SK-N-SH treated with all-trans-retinoic acid at 6 μM for 48 hours (cell line): ENCODE measurements at regions not wholly inside any gene's neighbourhood (a gene's known extent, or its start where the extent isn't known, plus 50 kb on each side); places are given as distances from the start of the nearest gene placed in this dataset.

Experiments used
- ATAC-seq: fragments of 200-7000 bp; cut with Tn5 transposase; 3 replicates; pipeline ENCODE4 v1.9.1; 2020; ENCODE audit warnings: mild to moderate bottlenecking, moderate library complexity
- ARNTL ChIP-seq: fragments of 450-650 bp; formaldehyde crosslinking; IDR thresholded peaks from 2 replicates; pipeline ENCODE4 v1.5.0; 2020; ENCODE audit warnings: low read depth, mild to moderate bottlenecking, moderate library complexity, borderline replicate concordance
- BACH2 ChIP-seq: fragments of 250-450 bp; sonication (Bioruptor Pico); IDR thresholded peaks from 2 replicates; pipeline ENCODE4 v1.9.0; 2021; ENCODE audit warnings: mild to moderate bottlenecking, borderline replicate concordance
- CSDC2 ChIP-seq: fragments of 250-450 bp; sonication (Bioruptor Pico); IDR thresholded peaks from 2 replicates; pipeline ENCODE4 v1.5.0; 2020; ENCODE audit warnings: mild to moderate bottlenecking, moderate library complexity
- ESRRG ChIP-seq: fragments of 250-450 bp; sonication (Bioruptor Pico); IDR thresholded peaks from 2 replicates; pipeline ENCODE4 v1.6.1; 2021; ENCODE audit warnings: mild to moderate bottlenecking
- GLIS3 ChIP-seq: fragments of 250-450 bp; sonication (Bioruptor Pico); IDR thresholded peaks from 2 replicates; pipeline ENCODE4 v1.5.0; 2020; ENCODE audit warnings: mild to moderate bottlenecking, moderate library complexity
- ISL1 ChIP-seq: fragments of 250-450 bp; sonication (Bioruptor Pico); IDR thresholded peaks from 2 replicates; pipeline ENCODE4 v2.1.2; 2022; ENCODE audit warnings: mild to moderate bottlenecking, moderate library complexity
- OSR1 ChIP-seq: fragments of 250-450 bp; sonication (Bioruptor Pico); IDR thresholded peaks from 2 replicates; pipeline ENCODE4 v1.8.0; 2022; ENCODE audit warnings: moderate library complexity, mild to moderate bottlenecking, inconsistent platforms
- PPARA ChIP-seq: fragments of 250-450 bp; sonication (Bioruptor Pico); IDR thresholded peaks from 2 replicates; pipeline ENCODE4 v1.5.0; 2020; ENCODE audit warnings: mild to moderate bottlenecking, borderline replicate concordance
- RARB ChIP-seq: fragments of 250-450 bp; sonication (Bioruptor Pico); IDR thresholded peaks from 2 replicates; pipeline ENCODE4 v1.8.0; 2021; ENCODE audit warnings: mild to moderate bottlenecking, moderate library complexity
- TCF4 ChIP-seq: fragments of 250-450 bp; sonication (Bioruptor Pico); IDR thresholded peaks from 2 replicates; pipeline ENCODE4 v1.8.0; 2021; ENCODE audit warnings: mild to moderate bottlenecking, moderate library complexity, borderline replicate concordance
- TOX ChIP-seq: fragments of 250-450 bp; sonication (Bioruptor Pico); IDR thresholded peaks from 2 replicates; pipeline ENCODE4 v1.8.0; 2021; ENCODE audit warnings: mild to moderate bottlenecking, moderate library complexity, borderline replicate concordance
- ZC3H10 ChIP-seq: fragments of 250-450 bp; sonication (Bioruptor Pico); IDR thresholded peaks from 2 replicates; pipeline ENCODE4 v1.5.1; 2021; ENCODE audit warnings: mild to moderate bottlenecking, moderate library complexity
- ZFP3 ChIP-seq: fragments of 250-450 bp; sonication (Bioruptor Pico); IDR thresholded peaks from 2 replicates; pipeline ENCODE4 v1.5.0; 2020; ENCODE audit warnings: mild to moderate bottlenecking, moderate library complexity
- ZFP30 ChIP-seq: fragments of 450-650 bp; formaldehyde crosslinking; IDR thresholded peaks from 2 replicates; pipeline ENCODE4 v1.5.0; 2022; ENCODE audit warnings: mild to moderate bottlenecking, moderate library complexity
- ZNF565 ChIP-seq: fragments of 450-650 bp; formaldehyde crosslinking; conservative IDR thresholded peaks from 2 replicates; pipeline ENCODE4 v1.5.0; 2020; ENCODE audit warnings: low read depth, mild to moderate bottlenecking, moderate library complexity
- ZNF70 ChIP-seq: fragments of 450-650 bp; formaldehyde crosslinking; IDR thresholded peaks from 2 replicates; pipeline ENCODE4 v1.5.0; 2020; ENCODE audit warnings: mild to moderate bottlenecking, moderate library complexity
- ZNF8 ChIP-seq: fragments of 450-650 bp; formaldehyde crosslinking; IDR thresholded peaks from 2 replicates; pipeline ENCODE4 v1.5.0; 2020; ENCODE audit warnings: mild to moderate bottlenecking, moderate library complexity
- TF ChIP-seq, protein P1 (sequence below): fragments of 250-450 bp; sonication (Bioruptor Pico); IDR thresholded peaks from 2 replicates; pipeline ENCODE4 v1.8.0; 2021; ENCODE audit warnings: low read depth, mild to moderate bottlenecking, moderate library complexity, borderline replicate concordance
- TF ChIP-seq, protein P2 (sequence below): fragments of 250-450 bp; sonication (Bioruptor Pico); IDR thresholded peaks from 2 replicates; pipeline ENCODE4 v1.5.1; 2020; ENCODE audit warnings: low read depth, mild to moderate bottlenecking, moderate library complexity
- TF ChIP-seq, protein P3 (sequence below): fragments of 250-450 bp; sonication (Bioruptor Pico); IDR thresholded peaks from 2 replicates; pipeline ENCODE4 v1.5.1; 2021; ENCODE audit warnings: mild to moderate bottlenecking, moderate library complexity
- TF ChIP-seq, protein P4 (sequence below): fragments of 250-450 bp; sonication (Bioruptor Pico); IDR thresholded peaks from 2 replicates; pipeline ENCODE4 v1.8.0; 2020; ENCODE audit warnings: mild to moderate bottlenecking, moderate library complexity, borderline replicate concordance
- TF ChIP-seq, protein P5 (sequence below): fragments of 250-450 bp; sonication (Bioruptor Pico); IDR thresholded peaks from 2 replicates; pipeline ENCODE4 v1.5.0; 2020; ENCODE audit warnings: mild to moderate bottlenecking, moderate library complexity

DNA sequence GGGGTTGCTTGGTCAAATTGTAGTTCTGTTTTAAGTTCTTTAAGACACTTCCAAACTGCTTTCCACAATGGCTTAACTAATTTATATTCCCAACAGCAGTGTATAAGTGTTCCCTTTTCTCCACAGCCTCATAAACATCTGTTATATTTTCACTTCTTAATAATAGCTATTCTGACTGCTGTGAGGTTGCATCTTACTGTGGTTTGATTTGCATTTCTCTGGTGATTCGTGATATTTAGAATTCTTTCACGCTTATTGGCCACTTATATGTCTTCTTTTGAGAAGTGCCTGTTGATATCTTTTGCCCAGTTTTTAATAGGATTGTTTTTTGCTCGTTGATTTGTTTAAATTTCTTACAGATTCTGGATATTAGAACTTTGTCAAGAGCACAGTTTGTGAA, 278.6 kb upstream of the ITM2A start:
- ATAC-seq: no peak
- TF ChIP-seq OSR1 (CRISPR knock-in tag) (no peak), ZFP30 (CRISPR knock-in tag) (no peak), TCF4 (CRISPR knock-in tag) (no peak), ZNF565 (CRISPR knock-in tag) (no peak), ZC3H10 (CRISPR knock-in tag) (no peak), ESRRG (CRISPR knock-in tag) (no peak), PPARA (CRISPR knock-in tag) (no peak), ISL1 (CRISPR knock-in tag) (no peak)
- TF ChIP-seq, protein P1, sequence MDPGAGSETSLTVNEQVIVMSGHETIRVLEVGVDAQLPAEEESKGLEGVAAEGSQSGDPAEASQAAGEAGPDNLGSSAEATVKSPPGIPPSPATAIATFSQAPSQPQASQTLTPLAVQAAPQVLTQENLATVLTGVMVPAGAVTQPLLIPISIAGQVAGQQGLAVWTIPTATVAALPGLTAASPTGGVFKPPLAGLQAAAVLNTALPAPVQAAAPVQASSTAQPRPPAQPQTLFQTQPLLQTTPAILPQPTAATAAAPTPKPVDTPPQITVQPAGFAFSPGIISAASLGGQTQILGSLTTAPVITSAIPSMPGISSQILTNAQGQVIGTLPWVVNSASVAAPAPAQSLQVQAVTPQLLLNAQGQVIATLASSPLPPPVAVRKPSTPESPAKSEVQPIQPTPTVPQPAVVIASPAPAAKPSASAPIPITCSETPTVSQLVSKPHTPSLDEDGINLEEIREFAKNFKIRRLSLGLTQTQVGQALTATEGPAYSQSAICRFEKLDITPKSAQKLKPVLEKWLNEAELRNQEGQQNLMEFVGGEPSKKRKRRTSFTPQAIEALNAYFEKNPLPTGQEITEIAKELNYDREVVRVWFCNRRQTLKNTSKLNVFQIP (CRISPR knock-in tag): no peak
- TF ChIP-seq, all 23 proteins: peak for 0

DNA sequence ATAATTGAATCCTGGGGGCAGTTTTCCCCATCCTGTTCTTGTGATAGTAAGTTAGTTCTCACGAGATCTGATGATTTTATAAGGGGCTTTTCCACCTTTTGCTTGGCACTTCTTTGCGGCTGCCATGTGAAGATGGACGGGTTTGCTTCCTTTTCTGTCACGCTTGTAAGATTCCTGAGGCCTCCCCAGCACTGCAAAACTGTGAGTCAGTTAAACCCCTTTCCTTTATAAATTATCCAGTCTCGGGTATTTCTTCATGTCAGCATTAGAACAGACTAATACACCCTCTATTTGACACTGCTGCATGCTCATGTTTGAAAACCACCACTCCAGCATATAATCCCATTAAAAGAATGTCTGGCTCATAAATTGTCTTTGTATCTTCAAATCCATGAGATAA, 264.4 kb upstream of the ITM2A start:
- no peak for TF ChIP-seq CSDC2 (CRISPR knock-in tag)
- TF ChIP-seq RARB (CRISPR knock-in tag): no peak
- no peak for TF ChIP-seq TOX (CRISPR knock-in tag)
- TF ChIP-seq, protein P2, sequence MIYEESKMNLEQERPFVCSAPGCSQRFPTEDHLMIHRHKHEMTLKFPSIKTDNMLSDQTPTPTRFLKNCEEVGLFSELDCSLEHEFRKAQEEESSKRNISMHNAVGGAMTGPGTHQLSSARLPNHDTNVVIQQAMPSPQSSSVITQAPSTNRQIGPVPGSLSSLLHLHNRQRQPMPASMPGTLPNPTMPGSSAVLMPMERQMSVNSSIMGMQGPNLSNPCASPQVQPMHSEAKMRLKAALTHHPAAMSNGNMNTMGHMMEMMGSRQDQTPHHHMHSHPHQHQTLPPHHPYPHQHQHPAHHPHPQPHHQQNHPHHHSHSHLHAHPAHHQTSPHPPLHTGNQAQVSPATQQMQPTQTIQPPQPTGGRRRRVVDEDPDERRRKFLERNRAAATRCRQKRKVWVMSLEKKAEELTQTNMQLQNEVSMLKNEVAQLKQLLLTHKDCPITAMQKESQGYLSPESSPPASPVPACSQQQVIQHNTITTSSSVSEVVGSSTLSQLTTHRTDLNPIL (CRISPR knock-in tag): no peak
- TF ChIP-seq ZFP3 (CRISPR knock-in tag): no peak
- TF ChIP-seq ZFP30 (CRISPR knock-in tag): no peak
- TF ChIP-seq TCF4 (CRISPR knock-in tag): peak; percentile 42; the same call in 1 of the 2 replicates
- no peak for TF ChIP-seq ZNF70 (CRISPR knock-in tag)
- TF ChIP-seq, protein P3, sequence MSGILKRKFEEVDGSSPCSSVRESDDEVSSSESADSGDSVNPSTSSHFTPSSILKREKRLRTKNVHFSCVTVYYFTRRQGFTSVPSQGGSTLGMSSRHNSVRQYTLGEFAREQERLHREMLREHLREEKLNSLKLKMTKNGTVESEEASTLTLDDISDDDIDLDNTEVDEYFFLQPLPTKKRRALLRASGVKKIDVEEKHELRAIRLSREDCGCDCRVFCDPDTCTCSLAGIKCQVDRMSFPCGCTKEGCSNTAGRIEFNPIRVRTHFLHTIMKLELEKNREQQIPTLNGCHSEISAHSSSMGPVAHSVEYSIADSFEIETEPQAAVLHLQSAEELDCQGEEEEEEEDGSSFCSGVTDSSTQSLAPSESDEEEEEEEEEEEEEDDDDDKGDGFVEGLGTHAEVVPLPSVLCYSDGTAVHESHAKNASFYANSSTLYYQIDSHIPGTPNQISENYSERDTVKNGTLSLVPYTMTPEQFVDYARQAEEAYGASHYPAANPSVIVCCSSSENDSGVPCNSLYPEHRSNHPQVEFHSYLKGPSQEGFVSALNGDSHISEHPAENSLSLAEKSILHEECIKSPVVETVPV (CRISPR knock-in tag): no peak
- peak; percentile 46 for TF ChIP-seq ISL1 (CRISPR knock-in tag)
- TF ChIP-seq OSR1 (CRISPR knock-in tag): no peak
- TF ChIP-seq, protein P4, sequence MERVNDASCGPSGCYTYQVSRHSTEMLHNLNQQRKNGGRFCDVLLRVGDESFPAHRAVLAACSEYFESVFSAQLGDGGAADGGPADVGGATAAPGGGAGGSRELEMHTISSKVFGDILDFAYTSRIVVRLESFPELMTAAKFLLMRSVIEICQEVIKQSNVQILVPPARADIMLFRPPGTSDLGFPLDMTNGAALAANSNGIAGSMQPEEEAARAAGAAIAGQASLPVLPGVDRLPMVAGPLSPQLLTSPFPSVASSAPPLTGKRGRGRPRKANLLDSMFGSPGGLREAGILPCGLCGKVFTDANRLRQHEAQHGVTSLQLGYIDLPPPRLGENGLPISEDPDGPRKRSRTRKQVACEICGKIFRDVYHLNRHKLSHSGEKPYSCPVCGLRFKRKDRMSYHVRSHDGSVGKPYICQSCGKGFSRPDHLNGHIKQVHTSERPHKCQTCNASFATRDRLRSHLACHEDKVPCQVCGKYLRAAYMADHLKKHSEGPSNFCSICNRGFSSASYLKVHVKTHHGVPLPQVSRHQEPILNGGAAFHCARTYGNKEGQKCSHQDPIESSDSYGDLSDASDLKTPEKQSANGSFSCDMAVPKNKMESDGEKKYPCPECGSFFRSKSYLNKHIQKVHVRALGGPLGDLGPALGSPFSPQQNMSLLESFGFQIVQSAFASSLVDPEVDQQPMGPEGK: no peak
- TF ChIP-seq BACH2 (CRISPR knock-in tag): no peak
- ATAC-seq: no peak

DNA sequence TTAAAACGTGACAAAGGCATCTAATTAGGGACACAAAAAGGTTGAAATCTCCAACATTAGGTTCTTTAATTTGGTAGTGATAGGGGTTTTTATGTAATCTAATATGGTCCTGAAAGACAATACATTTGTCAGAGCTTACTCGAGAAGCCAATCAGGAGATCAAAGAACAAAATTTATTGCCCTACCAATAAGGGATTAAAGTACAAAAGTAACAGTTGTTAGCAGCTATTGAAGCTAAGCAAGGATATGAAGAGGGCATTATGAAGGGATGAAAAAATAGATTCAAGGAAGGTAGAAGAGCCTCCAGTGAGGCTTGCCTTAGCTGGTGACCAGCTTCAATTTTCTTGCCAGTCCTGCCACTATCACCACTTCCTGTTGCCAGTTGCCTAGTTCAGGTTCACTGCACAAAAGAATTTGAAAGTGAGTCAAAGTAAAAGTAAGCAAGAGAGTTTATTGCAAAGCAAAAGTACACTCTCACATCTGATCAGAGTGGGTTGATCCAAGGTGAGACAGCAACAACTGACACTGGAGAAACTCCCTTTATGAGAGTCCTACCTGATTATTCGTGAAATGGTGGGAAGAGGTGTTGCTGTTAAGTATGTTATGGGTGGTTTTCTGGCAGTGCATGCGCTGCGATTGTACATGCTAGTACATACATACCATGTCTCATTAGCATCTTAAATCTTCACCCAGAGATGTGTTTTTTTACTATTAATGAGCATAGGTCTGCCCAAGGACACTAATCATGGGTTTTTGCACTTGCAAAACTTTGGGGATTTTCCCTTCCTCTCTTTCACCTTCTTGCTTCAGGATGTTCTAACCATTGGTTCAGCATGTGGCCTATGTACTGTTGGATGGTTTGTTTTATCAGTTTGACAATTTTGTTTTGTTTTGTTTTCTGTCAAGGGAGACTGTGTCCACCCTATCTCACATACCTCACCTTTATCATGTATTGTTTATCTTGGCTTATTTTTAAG, 263.2 kb upstream of the ITM2A start:
- ATAC-seq: no peak
- TF ChIP-seq TCF4 (CRISPR knock-in tag): no peak
- TF ChIP-seq ISL1 (CRISPR knock-in tag): no peak
- TF ChIP-seq ZNF70 (CRISPR knock-in tag): no peak
- no peak for TF ChIP-seq PPARA (CRISPR knock-in tag)
- TF ChIP-seq, protein P5, sequence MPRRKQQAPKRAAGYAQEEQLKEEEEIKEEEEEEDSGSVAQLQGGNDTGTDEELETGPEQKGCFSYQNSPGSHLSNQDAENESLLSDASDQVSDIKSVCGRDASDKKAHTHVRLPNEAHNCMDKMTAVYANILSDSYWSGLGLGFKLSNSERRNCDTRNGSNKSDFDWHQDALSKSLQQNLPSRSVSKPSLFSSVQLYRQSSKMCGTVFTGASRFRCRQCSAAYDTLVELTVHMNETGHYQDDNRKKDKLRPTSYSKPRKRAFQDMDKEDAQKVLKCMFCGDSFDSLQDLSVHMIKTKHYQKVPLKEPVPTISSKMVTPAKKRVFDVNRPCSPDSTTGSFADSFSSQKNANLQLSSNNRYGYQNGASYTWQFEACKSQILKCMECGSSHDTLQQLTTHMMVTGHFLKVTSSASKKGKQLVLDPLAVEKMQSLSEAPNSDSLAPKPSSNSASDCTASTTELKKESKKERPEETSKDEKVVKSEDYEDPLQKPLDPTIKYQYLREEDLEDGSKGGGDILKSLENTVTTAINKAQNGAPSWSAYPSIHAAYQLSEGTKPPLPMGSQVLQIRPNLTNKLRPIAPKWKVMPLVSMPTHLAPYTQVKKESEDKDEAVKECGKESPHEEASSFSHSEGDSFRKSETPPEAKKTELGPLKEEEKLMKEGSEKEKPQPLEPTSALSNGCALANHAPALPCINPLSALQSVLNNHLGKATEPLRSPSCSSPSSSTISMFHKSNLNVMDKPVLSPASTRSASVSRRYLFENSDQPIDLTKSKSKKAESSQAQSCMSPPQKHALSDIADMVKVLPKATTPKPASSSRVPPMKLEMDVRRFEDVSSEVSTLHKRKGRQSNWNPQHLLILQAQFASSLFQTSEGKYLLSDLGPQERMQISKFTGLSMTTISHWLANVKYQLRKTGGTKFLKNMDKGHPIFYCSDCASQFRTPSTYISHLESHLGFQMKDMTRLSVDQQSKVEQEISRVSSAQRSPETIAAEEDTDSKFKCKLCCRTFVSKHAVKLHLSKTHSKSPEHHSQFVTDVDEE (CRISPR knock-in tag): no peak
- no peak for TF ChIP-seq RARB (CRISPR knock-in tag)
- no peak for TF ChIP-seq GLIS3
- TF ChIP-seq ZNF8: no peak
- TF ChIP-seq, protein P2 (CRISPR knock-in tag): no peak
- TF ChIP-seq ESRRG (CRISPR knock-in tag): no peak
- TF ChIP-seq ARNTL (CRISPR knock-in tag): no peak
- TF ChIP-seq ZNF565 (CRISPR knock-in tag): no peak
- TF ChIP-seq ZFP30 (CRISPR knock-in tag): no peak
- TF ChIP-seq, protein P3 (CRISPR knock-in tag): no peak
